Suprapubic skin (tissue), 4 donors: ENCODE measurements at regions not wholly inside any gene's neighbourhood (a gene's known extent, or its start where the extent isn't known, plus 50 kb on each side); places are given as distances from the start of the nearest gene placed in this dataset.

ENCODE experiments used
- DNase-seq, 2 donors: peaks; one replicate each; pipeline ENCODE4 v3.0.0-alpha.2; 2019; ENCODE audit warnings: low spot score in 2 of 2
- H3K27ac ChIP-seq: fragments of 200-600 bp; sonication (generic); one replicate; pipeline ENCODE4 v1.5.1; 2019
- H3K27me3 ChIP-seq: fragments of 200-600 bp; sonication (generic); one replicate; pipeline ENCODE4 v1.5.1; 2019
- H3K36me3 ChIP-seq: fragments of 200-600 bp; sonication (generic); one replicate; pipeline ENCODE4 v1.5.1; 2019
- H3K4me1 ChIP-seq: fragments of 200-600 bp; sonication (generic); one replicate; pipeline ENCODE4 v1.5.1; 2019
- H3K4me3 ChIP-seq: fragments of 200-600 bp; sonication (generic); one replicate; pipeline ENCODE4 v1.5.1; 2019; ENCODE audit warnings: mild to moderate bottlenecking
- H3K9me3 ChIP-seq: fragments of 200-600 bp; sonication (generic); one replicate; pipeline ENCODE4 v1.5.1; 2019
- EP300 ChIP-seq: sonication (generic); formaldehyde crosslinking; IDR thresholded peaks from one replicate; pipeline ENCODE4 v1.6.1; 2017; ENCODE audit warnings: antibody characterized with exemption
- POLR2A ChIP-seq, 2 donors: fragments of 450-650 bp; IDR thresholded peaks; one replicate each; pipeline ENCODE4 v1.6.1; 2017; ENCODE audit warnings: antibody characterized with exemption in 2 of 2, mild to moderate bottlenecking in 2 of 2, moderate library complexity in 2 of 2
- POLR2AphosphoS5 ChIP-seq, 3 donors: sonication (generic); formaldehyde crosslinking; IDR thresholded peaks; one replicate each; pipeline ENCODE4 v1.6.1; 2017; ENCODE audit warnings: antibody characterized with exemption in 3 of 3
- WGBS: methylation state at CpG from one replicate; pipeline ENCODE4 v1.1.5; 2018; 5-methylcytosine and 5-hydroxymethylcytosine counted together
- TF ChIP-seq, protein P1 (sequence below), 2 donors: fragments of 200-600 bp in 1 of 2; fragments of 450-650 bp in 1 of 2; sonication (generic) in 1 of 2; IDR thresholded peaks; one replicate each; pipeline ENCODE4 v1.5.1; 2016 to 2019; ENCODE audit warnings: antibody characterized with exemption in 2 of 2, mild to moderate bottlenecking in 1 of 2, moderate library complexity in 1 of 2

DNA sequence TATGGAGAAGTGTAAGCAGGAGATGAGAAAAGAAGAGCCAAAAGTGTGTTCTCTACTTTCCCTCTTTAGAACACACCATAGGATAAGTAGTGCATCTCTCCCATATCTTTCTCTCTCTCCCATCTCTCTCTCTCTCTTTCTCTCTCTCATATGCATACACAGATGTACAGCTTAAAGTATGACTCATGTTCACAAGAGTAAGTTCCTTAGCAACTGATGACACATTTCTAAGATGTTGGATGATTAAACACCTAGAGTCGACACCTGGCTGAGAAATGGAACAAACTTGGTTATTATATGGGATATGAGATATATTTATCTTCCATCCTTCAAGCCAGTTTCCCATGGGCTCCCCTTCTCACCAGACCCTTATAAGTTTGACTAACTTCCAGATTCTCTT is 113.5 kb downstream of the TMEM132E start:
- Histone ChIP-seq H3K4me1 (no peaks in the 10 kb centered on the region), H3K36me3 (no peaks in the 10 kb centered on the region), H3K27ac (no peak overlapping the region), H3K4me3 (no peak overlapping the region), H3K27me3 (peaks cover 6% of the 10 kb centered on the region), H3K9me3 (no peaks in the 10 kb centered on the region)
- TF ChIP-seq EP300 (no peak), POLR2AphosphoS5 (IDR thresholded peaks at IDR 0.05) (no peak), POLR2A (IDR thresholded peaks at IDR 0.05) (no peak)
- TF ChIP-seq, protein P1, sequence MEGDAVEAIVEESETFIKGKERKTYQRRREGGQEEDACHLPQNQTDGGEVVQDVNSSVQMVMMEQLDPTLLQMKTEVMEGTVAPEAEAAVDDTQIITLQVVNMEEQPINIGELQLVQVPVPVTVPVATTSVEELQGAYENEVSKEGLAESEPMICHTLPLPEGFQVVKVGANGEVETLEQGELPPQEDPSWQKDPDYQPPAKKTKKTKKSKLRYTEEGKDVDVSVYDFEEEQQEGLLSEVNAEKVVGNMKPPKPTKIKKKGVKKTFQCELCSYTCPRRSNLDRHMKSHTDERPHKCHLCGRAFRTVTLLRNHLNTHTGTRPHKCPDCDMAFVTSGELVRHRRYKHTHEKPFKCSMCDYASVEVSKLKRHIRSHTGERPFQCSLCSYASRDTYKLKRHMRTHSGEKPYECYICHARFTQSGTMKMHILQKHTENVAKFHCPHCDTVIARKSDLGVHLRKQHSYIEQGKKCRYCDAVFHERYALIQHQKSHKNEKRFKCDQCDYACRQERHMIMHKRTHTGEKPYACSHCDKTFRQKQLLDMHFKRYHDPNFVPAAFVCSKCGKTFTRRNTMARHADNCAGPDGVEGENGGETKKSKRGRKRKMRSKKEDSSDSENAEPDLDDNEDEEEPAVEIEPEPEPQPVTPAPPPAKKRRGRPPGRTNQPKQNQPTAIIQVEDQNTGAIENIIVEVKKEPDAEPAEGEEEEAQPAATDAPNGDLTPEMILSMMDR (IDR thresholded peaks at IDR 0.05), result no peak
- no peak for DNase-seq
- 35% methylated on average over 1 of the region's 1 CpG for WGBS
